HG02884 (cell line): ENCODE measurements at regions not wholly inside any gene's neighbourhood (a gene's known extent, or its start where the extent isn't known, plus 50 kb on each side); places are given as distances from the start of the nearest gene placed in this dataset.
"Not testable (repeated sequence)": the region's sequence is repeated elsewhere in the genome, so short reads cannot be mapped to it uniquely, and the experiment has no call there.

Experiments used
- ATAC-seq: cut with Tn5 transposase; IDR thresholded peaks from one replicate; pipeline ENCODE4 v1.9.1; 2021; ENCODE audit warnings: mild to moderate bottlenecking, moderate library complexity; ENCODE audit not compliant: unreplicated experiment

GRCh38 chr3:30479737-30480136 is 126.7 kb upstream of the TGFBR2 start:
- ATAC-seq = not testable (repeated sequence)

GRCh38 chr3:30480156-30480555 is 126.2 kb upstream of the TGFBR2 start:
- not testable (repeated sequence) for ATAC-seq

- no peak for ATAC-seq
These were observed 125.8 kb upstream of the TGFBR2 start for GRCh38 chr3:30480587-30480986.

GRCh38 chr3:30481241-30481640 is 125.2 kb upstream of the TGFBR2 start:
- ATAC-seq = peak; percentile 38

- ATAC-seq = not testable (repeated sequence)
These were observed 122.2 kb upstream of the TGFBR2 start for GRCh38 chr3:30484229-30484628.

GRCh38 chr3:30486368-30486767 is 120.0 kb upstream of the TGFBR2 start:
- ATAC-seq = no peak

GRCh38 chr3:30488070-30488756 is 118.2 kb upstream of the TGFBR2 start:
- no peak for ATAC-seq

GRCh38 chr3:30492322-30493192 is 113.8 kb upstream of the TGFBR2 start:
- ATAC-seq = no peak

- ATAC-seq = no peak
These were observed 112.5 kb upstream of the TGFBR2 start for GRCh38 chr3:30493911-30494311.

- no peak for ATAC-seq
These were observed 111.0 kb upstream of the TGFBR2 start for GRCh38 chr3:30495172-30496065.

GRCh38 chr3:30496066-30496966 is 110.1 kb upstream of the TGFBR2 start:
- ATAC-seq = no peak

- no peak for ATAC-seq
These were observed 107.8 kb upstream of the TGFBR2 start for GRCh38 chr3:30498587-30498967.

- peak; percentile 92 for ATAC-seq
These were observed 105.6 kb upstream of the TGFBR2 start for GRCh38 chr3:30500666-30501399.

- ATAC-seq = no peak
These were observed 104.9 kb upstream of the TGFBR2 start for GRCh38 chr3:30501526-30501925.

- no peak for ATAC-seq
These were observed 104.2 kb upstream of the TGFBR2 start for GRCh38 chr3:30502051-30502741.

- ATAC-seq = peak; percentile 33
These were observed 103.7 kb upstream of the TGFBR2 start for GRCh38 chr3:30502742-30503073.

GRCh38 chr3:30503446-30503845 is 103.0 kb upstream of the TGFBR2 start:
- ATAC-seq = no peak

- ATAC-seq = no peak
These were observed 101.5 kb upstream of the TGFBR2 start for GRCh38 chr3:30504939-30505338.
